GM23338 (cell line): ENCODE measurements at regions not wholly inside any gene's neighbourhood (a gene's known extent, or its start where the extent isn't known, plus 50 kb on each side); places are given as distances from the start of the nearest gene placed in this dataset.

Experiments
- ATAC-seq: fragments of 200-7000 bp; cut with Tn5 transposase; 3 replicates; pipeline ENCODE4 v1.9.1; 2020
- DNase-seq: peaks from one replicate; pipeline ENCODE4 v3.0.0-alpha.2; 2015; ENCODE audit warnings: low spot score
- H2AFZ ChIP-seq: fragments of 200-600 bp; sonication (generic); 2 replicates; pipeline ENCODE4 v1.8.0; 2016; ENCODE audit warnings: antibody characterized with exemption, mild to moderate bottlenecking, moderate library complexity
- H3F3A ChIP-seq: fragments of 200-600 bp; sonication (generic); replicated peaks from 2 replicates; pipeline ENCODE4 v1.8.0; 2017; ENCODE audit warnings: antibody characterized with exemption, mixed run types, low read depth
- H3K27ac ChIP-seq: fragments of 200-600 bp; sonication (generic); 2 replicates; pipeline ENCODE4 v1.6.1; 2016; ENCODE audit warnings: low read depth
- H3K27me3 ChIP-seq: fragments of 200-600 bp; sonication (generic); 2 replicates; pipeline ENCODE4 v1.8.0; 2016; ENCODE audit warnings: mild to moderate bottlenecking, mixed run types, moderate library complexity; ENCODE audit not compliant: insufficient read depth
- H3K36me3 ChIP-seq: fragments of 200-600 bp; sonication (generic); 2 replicates; pipeline ENCODE4 v1.8.0; 2016; ENCODE audit warnings: mild to moderate bottlenecking; ENCODE audit not compliant: insufficient read depth
- H3K4me1 ChIP-seq: fragments of 200-600 bp; sonication (generic); 2 replicates; pipeline ENCODE4 v1.8.0; 2016; ENCODE audit warnings: mild to moderate bottlenecking, moderate library complexity; ENCODE audit not compliant: insufficient read depth
- H3K4me2 ChIP-seq: fragments of 200-600 bp; sonication (generic); 2 replicates; pipeline ENCODE4 v1.7.1; 2017; ENCODE audit warnings: mixed run types
- H3K4me3 ChIP-seq: fragments of 200-600 bp; sonication (generic); 2 replicates; pipeline ENCODE4 v1.6.1; 2016; ENCODE audit warnings: mixed run types
- H3K79me2 ChIP-seq: fragments of 200-600 bp; sonication (generic); replicated peaks from 2 replicates; pipeline ENCODE4 v1.8.0; 2017; ENCODE audit warnings: mild to moderate bottlenecking; ENCODE audit not compliant: insufficient read depth
- H3K9me2 ChIP-seq: fragments of 200-600 bp; sonication (generic); 2 replicates; pipeline ENCODE4 v1.8.0; 2017; ENCODE audit not compliant: insufficient read depth
- H4K20me1 ChIP-seq: fragments of 200-600 bp; sonication (generic); replicated peaks from 2 replicates; pipeline ENCODE4 v1.8.0; 2017; ENCODE audit warnings: mild to moderate bottlenecking; ENCODE audit not compliant: insufficient read depth
- H3K27ac Mint-ChIP-seq: 2 replicates; pipeline ENCODE4 v1.8.0; 2020; ENCODE audit warnings: inconsistent platforms, mild to moderate bottlenecking, moderate library complexity, mixed read lengths
- H3K27me3 Mint-ChIP-seq: 3 replicates; pipeline ENCODE4 v1.8.0; 2022; ENCODE audit warnings: low read depth, mild to moderate bottlenecking, moderate library complexity, mixed read lengths, inconsistent platforms; ENCODE audit not compliant: insufficient read depth, poor library complexity
- H3K36me3 Mint-ChIP-seq: 3 replicates; pipeline ENCODE4 v1.8.0; 2021; ENCODE audit warnings: low read depth, mild to moderate bottlenecking, inconsistent platforms, moderate library complexity, mixed read lengths
- H3K4me1 Mint-ChIP-seq: 3 replicates; pipeline ENCODE4 v1.8.0; 2020; ENCODE audit warnings: mild to moderate bottlenecking, inconsistent platforms, mixed read lengths
- H3K4me3 Mint-ChIP-seq: 3 replicates; pipeline ENCODE4 v1.8.0; 2021; ENCODE audit warnings: moderate library complexity, mild to moderate bottlenecking, inconsistent platforms, mixed read lengths
- H3K9me3 Mint-ChIP-seq: 3 replicates; pipeline ENCODE4 v1.8.0; 2020; ENCODE audit warnings: moderate library complexity, mild to moderate bottlenecking, inconsistent platforms, mixed read lengths
- CREB1 ChIP-seq: fragments of 250-450 bp; sonication (Bioruptor Pico); IDR thresholded peaks from 2 replicates; pipeline ENCODE4 v1.5.0; 2020; ENCODE audit warnings: low read depth, mild to moderate bottlenecking, moderate library complexity
- CTCF ChIP-seq, 2 experiments: fragments of 200-600 bp in 1 of 2; sonication (generic) in 1 of 2; conservative IDR thresholded peaks; 2 replicates each; pipeline versions ENCODE4 v1.5.1 to v1.6.1; 2016 to 2017; ENCODE audit warnings: antibody characterized with exemption in 2 of 2, low read depth in 2 of 2, mild to moderate bottlenecking in 2 of 2, moderate library complexity in 1 of 2
- EZH2 ChIP-seq: fragments of 200-600 bp; sonication (generic); IDR thresholded peaks from one replicate; pipeline ENCODE4 v1.8.0; 2017; ENCODE audit warnings: antibody characterized with exemption, mild to moderate bottlenecking, low read depth; ENCODE audit not compliant: unreplicated experiment
- EZH2phosphoT487 ChIP-seq: fragments of 200-600 bp; sonication (generic); IDR thresholded peaks from one replicate; pipeline ENCODE4 v1.8.1; 2018; ENCODE audit warnings: antibody characterized with exemption; ENCODE audit not compliant: unreplicated experiment
- JUNB ChIP-seq: IDR thresholded peaks from one replicate; pipeline ENCODE4 v1.6.1; 2016; ENCODE audit warnings: antibody characterized with exemption; ENCODE audit not compliant: unreplicated experiment
- NANOG ChIP-seq: IDR thresholded peaks from 2 replicates; pipeline ENCODE4 v1.6.1; 2016; ENCODE audit warnings: antibody characterized with exemption, borderline replicate concordance
- POLR2AphosphoS5 ChIP-seq: IDR thresholded peaks from 2 replicates; pipeline ENCODE4 v1.6.1; 2016; ENCODE audit warnings: antibody characterized with exemption, low read depth
- STAT1 ChIP-seq: IDR thresholded peaks from one replicate; pipeline ENCODE4 v1.6.1; 2016; ENCODE audit warnings: antibody characterized with exemption; ENCODE audit not compliant: unreplicated experiment
- ZNF114 ChIP-seq: fragments of 250-450 bp; sonication (Bioruptor Pico); IDR thresholded peaks from 2 replicates; pipeline ENCODE4 v1.5.0; 2020; ENCODE audit warnings: mild to moderate bottlenecking, moderate library complexity
- ZNF331 ChIP-seq: fragments of 250-450 bp; sonication (Bioruptor Pico); IDR thresholded peaks from 2 replicates; pipeline ENCODE4 v1.5.0; 2020; ENCODE audit warnings: low read depth, mild to moderate bottlenecking, moderate library complexity
- ZNF462 ChIP-seq: fragments of 250-450 bp; sonication (Bioruptor Pico); IDR thresholded peaks from 2 replicates; pipeline ENCODE4 v1.5.0; 2020; ENCODE audit warnings: mild to moderate bottlenecking, moderate library complexity
- TF ChIP-seq, protein P1 (sequence below): IDR thresholded peaks from one replicate; pipeline ENCODE4 v1.6.1; 2018; ENCODE audit warnings: antibody characterized with exemption; ENCODE audit not compliant: unreplicated experiment
- TF ChIP-seq, protein P2 (sequence below): IDR thresholded peaks from 2 replicates; pipeline ENCODE4 v1.6.1; 2016; ENCODE audit warnings: antibody characterized with exemption

DNA sequence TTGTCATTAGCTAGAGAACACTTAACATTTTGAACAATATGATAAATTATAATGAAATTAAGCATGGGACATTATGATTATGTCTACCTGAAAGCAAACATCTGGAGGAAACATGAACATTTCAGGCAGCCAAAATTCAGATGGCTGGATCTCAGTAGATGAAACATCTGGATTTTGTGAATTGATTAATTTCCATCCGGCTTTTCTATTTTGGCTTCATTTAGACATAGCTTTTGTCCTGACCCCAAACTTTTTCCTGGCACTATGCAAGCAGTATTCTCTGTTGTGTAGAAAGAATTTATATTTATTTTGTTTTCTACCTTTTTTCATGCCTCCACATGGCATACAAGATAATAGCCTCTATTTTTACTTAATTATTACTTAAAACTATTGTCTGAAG lies 186.3 kb downstream of the OGFRL1 start (continued):
- no peak for TF ChIP-seq ZNF331 (CRISPR knock-in tag)

DNA sequence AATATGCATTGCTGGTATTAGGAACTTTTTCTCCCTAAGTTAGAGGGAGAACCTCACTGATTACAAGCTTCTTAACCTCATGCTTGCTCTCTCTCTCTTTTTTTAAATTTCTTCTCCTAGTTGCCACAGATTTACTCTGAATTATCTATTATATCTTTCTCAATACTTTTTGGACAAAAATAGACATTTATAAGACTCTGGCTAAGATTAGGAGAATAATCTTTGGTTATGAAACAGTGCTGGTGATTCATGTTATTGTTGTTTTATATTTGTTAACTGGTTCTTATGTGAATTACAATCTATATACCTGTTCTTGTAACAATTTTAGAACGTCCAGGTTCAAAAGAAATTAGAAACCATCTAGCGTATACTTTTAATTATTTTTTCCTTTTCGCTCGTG lies 187.8 kb downstream of the OGFRL1 start:
- no peaks in the 10 kb centered on the region for H3K9me3 Mint-ChIP-seq
- Histone ChIP-seq H3K4me3 (no peak overlapping the region), H3K27me3 (no peaks in the 10 kb centered on the region), H3K4me2 (no peak overlapping the region), H4K20me1 (no peaks in the 10 kb centered on the region), H2AFZ (no peak overlapping the region), H3K27ac (no peak overlapping the region), H3K79me2 (no peaks in the 10 kb centered on the region), H3K4me1 (peaks cover 25% of the 10 kb centered on the region; the same call in 1 of the 2 replicates), H3K9me2 (peaks cover 3% of the 10 kb centered on the region; the same call in 1 of the 2 replicates), H3K36me3 (no peaks in the 10 kb centered on the region), H3F3A (no peaks in the 10 kb centered on the region)
- H3K27ac Mint-ChIP-seq, result no peak overlapping the region
- peaks cover 19% of the 10 kb centered on the region for H3K4me1 Mint-ChIP-seq
- H3K36me3 Mint-ChIP-seq, result no peaks in the 10 kb centered on the region
- peaks cover under 1% of the 10 kb centered on the region for H3K27me3 Mint-ChIP-seq
- ATAC-seq (no peak), DNase-seq (no peak)
- TF ChIP-seq STAT1, result no peak
- no peak for TF ChIP-seq CTCF (conservative IDR thresholded peaks at IDR 0.05; ENCODE audit: low read depth in 2 of 2)
- no peak for TF ChIP-seq ZNF331 (CRISPR knock-in tag)
- no peak for TF ChIP-seq CREB1 (CRISPR knock-in tag)
- TF ChIP-seq NANOG, result no peak
- no peak for TF ChIP-seq EZH2phosphoT487
- no peak for TF ChIP-seq EZH2
- no peak for TF ChIP-seq ZNF114 (CRISPR knock-in tag)
- TF ChIP-seq, protein P1, sequence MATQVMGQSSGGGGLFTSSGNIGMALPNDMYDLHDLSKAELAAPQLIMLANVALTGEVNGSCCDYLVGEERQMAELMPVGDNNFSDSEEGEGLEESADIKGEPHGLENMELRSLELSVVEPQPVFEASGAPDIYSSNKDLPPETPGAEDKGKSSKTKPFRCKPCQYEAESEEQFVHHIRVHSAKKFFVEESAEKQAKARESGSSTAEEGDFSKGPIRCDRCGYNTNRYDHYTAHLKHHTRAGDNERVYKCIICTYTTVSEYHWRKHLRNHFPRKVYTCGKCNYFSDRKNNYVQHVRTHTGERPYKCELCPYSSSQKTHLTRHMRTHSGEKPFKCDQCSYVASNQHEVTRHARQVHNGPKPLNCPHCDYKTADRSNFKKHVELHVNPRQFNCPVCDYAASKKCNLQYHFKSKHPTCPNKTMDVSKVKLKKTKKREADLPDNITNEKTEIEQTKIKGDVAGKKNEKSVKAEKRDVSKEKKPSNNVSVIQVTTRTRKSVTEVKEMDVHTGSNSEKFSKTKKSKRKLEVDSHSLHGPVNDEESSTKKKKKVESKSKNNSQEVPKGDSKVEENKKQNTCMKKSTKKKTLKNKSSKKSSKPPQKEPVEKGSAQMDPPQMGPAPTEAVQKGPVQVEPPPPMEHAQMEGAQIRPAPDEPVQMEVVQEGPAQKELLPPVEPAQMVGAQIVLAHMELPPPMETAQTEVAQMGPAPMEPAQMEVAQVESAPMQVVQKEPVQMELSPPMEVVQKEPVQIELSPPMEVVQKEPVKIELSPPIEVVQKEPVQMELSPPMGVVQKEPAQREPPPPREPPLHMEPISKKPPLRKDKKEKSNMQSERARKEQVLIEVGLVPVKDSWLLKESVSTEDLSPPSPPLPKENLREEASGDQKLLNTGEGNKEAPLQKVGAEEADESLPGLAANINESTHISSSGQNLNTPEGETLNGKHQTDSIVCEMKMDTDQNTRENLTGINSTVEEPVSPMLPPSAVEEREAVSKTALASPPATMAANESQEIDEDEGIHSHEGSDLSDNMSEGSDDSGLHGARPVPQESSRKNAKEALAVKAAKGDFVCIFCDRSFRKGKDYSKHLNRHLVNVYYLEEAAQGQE, result no peak
- TF ChIP-seq JUNB, result no peak
- TF ChIP-seq, protein P2, sequence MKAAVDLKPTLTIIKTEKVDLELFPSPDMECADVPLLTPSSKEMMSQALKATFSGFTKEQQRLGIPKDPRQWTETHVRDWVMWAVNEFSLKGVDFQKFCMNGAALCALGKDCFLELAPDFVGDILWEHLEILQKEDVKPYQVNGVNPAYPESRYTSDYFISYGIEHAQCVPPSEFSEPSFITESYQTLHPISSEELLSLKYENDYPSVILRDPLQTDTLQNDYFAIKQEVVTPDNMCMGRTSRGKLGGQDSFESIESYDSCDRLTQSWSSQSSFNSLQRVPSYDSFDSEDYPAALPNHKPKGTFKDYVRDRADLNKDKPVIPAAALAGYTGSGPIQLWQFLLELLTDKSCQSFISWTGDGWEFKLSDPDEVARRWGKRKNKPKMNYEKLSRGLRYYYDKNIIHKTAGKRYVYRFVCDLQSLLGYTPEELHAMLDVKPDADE, result no peak
- no peak for TF ChIP-seq POLR2AphosphoS5
- no peak for TF ChIP-seq ZNF462 (CRISPR knock-in tag)
- no peak overlapping the region for H3K4me3 Mint-ChIP-seq
